ENCODE measurements at regions not wholly inside any gene's neighbourhood (a gene's known extent, or its start where the extent isn't known, plus 50 kb on each side); places are given as distances from the start of the nearest gene placed in this dataset.

- DNase-seq = no peak
Measured at GRCh38 chr11:23058656-23059055, 198.4 kb upstream of the CCDC179 start.

- no peak for DNase-seq
Measured at GRCh38 chr11:23063276-23063675, 203.0 kb upstream of the CCDC179 start.

- DNase-seq = no peak
Measured at GRCh38 chr11:23078289-23078971, 218.2 kb upstream of the CCDC179 start.

- no peak for DNase-seq
Measured at GRCh38 chr11:23079382-23079813, 219.1 kb upstream of the CCDC179 start.

GRCh38 chr11:23087407-23087806 lies 227.1 kb upstream of the CCDC179 start:
- no peak for DNase-seq

- DNase-seq = no peak
Measured at GRCh38 chr11:23090659-23091058, 230.4 kb upstream of the CCDC179 start.

- DNase-seq = no peak
Measured at GRCh38 chr11:23095650-23096189, 235.4 kb upstream of the CCDC179 start.

GRCh38 chr11:23097891-23098290 lies 237.6 kb upstream of the CCDC179 start:
- no peak for DNase-seq

- no peak for DNase-seq
Measured at GRCh38 chr11:23099256-23099655, 239.0 kb upstream of the CCDC179 start.

GRCh38 chr11:23100726-23101125 lies 240.5 kb upstream of the CCDC179 start:
- no peak for DNase-seq

GRCh38 chr11:23103416-23103815 lies 243.1 kb upstream of the CCDC179 start:
- DNase-seq = no peak

GRCh38 chr11:23111527-23111926 lies 251.3 kb upstream of the CCDC179 start:
- no peak for DNase-seq

- DNase-seq = no peak
Measured at GRCh38 chr11:23112390-23112789, 252.1 kb upstream of the CCDC179 start.

GRCh38 chr11:23112987-23113886 lies 253.0 kb upstream of the CCDC179 start:
- DNase-seq = no peak

- DNase-seq = no peak
Measured at GRCh38 chr11:23113887-23114216, 253.6 kb upstream of the CCDC179 start.

- no peak for DNase-seq
Measured at GRCh38 chr11:23123753-23124152, 263.5 kb upstream of the CCDC179 start.

- DNase-seq = no peak
Measured at GRCh38 chr11:23124249-23124648, 264.0 kb upstream of the CCDC179 start.

- DNase-seq = no peak
Measured at GRCh38 chr11:23124996-23125395, 264.7 kb upstream of the CCDC179 start.

GRCh38 chr11:23127706-23128105 lies 267.4 kb upstream of the CCDC179 start:
- no peak for DNase-seq

GRCh38 chr11:23134627-23135026 lies 274.4 kb upstream of the CCDC179 start:
- no peak for DNase-seq

GRCh38 chr11:23138761-23139160 lies 278.5 kb upstream of the CCDC179 start:
- DNase-seq = no peak

GRCh38 chr11:23143022-23143421 lies 282.7 kb upstream of the CCDC179 start:
- DNase-seq = no peak

GRCh38 chr11:23151819-23152218 lies 291.5 kb upstream of the CCDC179 start:
- no peak for DNase-seq

GRCh38 chr11:23155503-23155902 lies 295.2 kb upstream of the CCDC179 start:
- no peak for DNase-seq

All from CD4-positive, alpha-beta T cell treated with Interleukin-17A for 1 hour (primary cell).